ENCODE measurements at regions not wholly inside any gene's neighbourhood (a gene's known extent, or its start where the extent isn't known, plus 50 kb on each side); places are given as distances from the start of the nearest gene placed in this dataset.
A peak's percentile ranks its signal among the peaks of the same experiment; 100 is the strongest.

DNA sequence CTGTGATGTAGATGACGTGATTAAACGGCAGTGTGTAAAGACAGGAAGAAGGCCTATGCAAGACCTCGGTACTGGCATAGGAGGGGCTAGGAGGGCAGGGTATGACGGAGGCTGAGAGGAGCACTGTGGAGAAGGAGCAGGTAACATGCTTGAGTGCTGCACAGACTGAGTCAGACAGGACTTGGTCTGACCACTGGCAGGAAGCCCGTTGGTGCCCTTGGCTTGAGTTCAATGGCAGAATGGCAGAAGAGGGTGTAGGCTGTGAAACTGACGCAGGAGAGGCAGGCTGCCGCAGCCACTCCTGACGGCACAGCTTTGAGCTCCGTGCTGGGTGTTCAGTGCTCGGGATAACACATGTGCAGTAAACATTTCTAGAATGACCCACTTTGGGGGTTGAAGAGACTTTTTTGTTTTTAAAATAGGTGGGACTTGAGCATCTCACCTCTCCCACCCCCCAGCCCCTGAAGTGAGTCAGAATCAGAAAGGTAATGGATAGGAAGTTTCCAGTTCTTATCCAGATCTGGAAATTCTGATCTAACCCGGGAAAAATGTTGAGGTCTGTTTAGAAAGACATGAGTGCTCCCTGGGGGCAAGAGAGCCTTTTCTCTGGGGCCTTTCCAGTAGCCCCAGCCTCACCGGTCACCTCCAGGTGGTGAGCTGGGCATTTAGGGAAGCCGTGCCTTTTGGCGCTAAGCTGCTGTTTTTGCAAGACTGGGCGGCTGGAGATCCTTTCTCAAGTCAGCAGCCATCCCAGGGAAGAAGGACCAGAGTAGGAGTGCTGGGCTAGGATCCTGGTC lies 126.4 kb downstream of the RPLP1 start:
- no peak for TF ChIP-seq YY1 (IDR thresholded peaks at IDR 0.05; ENCODE audit: low read depth)
- 0 out of 2 replicates have a peak, but pooled peaks have one; percentile 34 for TF ChIP-seq EP300 (IDR thresholded peaks at IDR 0.05; ENCODE audit: borderline replicate concordance)
- no peak for TF ChIP-seq CEBPB (IDR thresholded peaks at IDR 0.05)
- TF ChIP-seq, protein P1, sequence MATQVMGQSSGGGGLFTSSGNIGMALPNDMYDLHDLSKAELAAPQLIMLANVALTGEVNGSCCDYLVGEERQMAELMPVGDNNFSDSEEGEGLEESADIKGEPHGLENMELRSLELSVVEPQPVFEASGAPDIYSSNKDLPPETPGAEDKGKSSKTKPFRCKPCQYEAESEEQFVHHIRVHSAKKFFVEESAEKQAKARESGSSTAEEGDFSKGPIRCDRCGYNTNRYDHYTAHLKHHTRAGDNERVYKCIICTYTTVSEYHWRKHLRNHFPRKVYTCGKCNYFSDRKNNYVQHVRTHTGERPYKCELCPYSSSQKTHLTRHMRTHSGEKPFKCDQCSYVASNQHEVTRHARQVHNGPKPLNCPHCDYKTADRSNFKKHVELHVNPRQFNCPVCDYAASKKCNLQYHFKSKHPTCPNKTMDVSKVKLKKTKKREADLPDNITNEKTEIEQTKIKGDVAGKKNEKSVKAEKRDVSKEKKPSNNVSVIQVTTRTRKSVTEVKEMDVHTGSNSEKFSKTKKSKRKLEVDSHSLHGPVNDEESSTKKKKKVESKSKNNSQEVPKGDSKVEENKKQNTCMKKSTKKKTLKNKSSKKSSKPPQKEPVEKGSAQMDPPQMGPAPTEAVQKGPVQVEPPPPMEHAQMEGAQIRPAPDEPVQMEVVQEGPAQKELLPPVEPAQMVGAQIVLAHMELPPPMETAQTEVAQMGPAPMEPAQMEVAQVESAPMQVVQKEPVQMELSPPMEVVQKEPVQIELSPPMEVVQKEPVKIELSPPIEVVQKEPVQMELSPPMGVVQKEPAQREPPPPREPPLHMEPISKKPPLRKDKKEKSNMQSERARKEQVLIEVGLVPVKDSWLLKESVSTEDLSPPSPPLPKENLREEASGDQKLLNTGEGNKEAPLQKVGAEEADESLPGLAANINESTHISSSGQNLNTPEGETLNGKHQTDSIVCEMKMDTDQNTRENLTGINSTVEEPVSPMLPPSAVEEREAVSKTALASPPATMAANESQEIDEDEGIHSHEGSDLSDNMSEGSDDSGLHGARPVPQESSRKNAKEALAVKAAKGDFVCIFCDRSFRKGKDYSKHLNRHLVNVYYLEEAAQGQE (IDR thresholded peaks at IDR 0.05; ENCODE audit: low read depth), result no peak
- no peak; the same call in 1 of the 2 replicates for TF ChIP-seq RAD21 (IDR thresholded peaks at IDR 0.05; ENCODE audit: low read depth)
- no peak for TF ChIP-seq CREB1 (IDR thresholded peaks at IDR 0.05; ENCODE audit: low read depth)
- TF ChIP-seq TAF1 (IDR thresholded peaks at IDR 0.05; ENCODE audit: low read depth), result no peak
- TF ChIP-seq TCF12 (IDR thresholded peaks at IDR 0.05; ENCODE audit: low read depth), result no peak
- TF ChIP-seq, protein P2, sequence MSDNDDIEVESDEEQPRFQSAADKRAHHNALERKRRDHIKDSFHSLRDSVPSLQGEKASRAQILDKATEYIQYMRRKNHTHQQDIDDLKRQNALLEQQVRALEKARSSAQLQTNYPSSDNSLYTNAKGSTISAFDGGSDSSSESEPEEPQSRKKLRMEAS (IDR thresholded peaks at IDR 0.05), result no peak
- TF ChIP-seq TEAD4 (IDR thresholded peaks at IDR 0.05), result no peak
- TF ChIP-seq USF1 (IDR thresholded peaks at IDR 0.05), result no peak
- no peak for TF ChIP-seq FOXM1 (IDR thresholded peaks at IDR 0.05; ENCODE audit: borderline replicate concordance, low read depth)
- TF ChIP-seq NFIC (IDR thresholded peaks at IDR 0.05), result peak; percentile 74

All from Ishikawa (cell line).